H1 (cell line): ENCODE measurements at regions not wholly inside any gene's neighbourhood (a gene's known extent, or its start where the extent isn't known, plus 50 kb on each side); places are given as distances from the start of the nearest gene placed in this dataset.

ENCODE experiments used
- CTCF ChIA-PET: fragments of 300-600 bp; sonication (Branson Sonifier 250); formaldehyde crosslinking; loops from one replicate; lab custom pipeline; 2021; ENCODE audit not compliant: partially characterized antibody; lab: Charles Lee
- POLR2A ChIA-PET: fragments of 300-600 bp; sonication (Branson Sonifier 250); formaldehyde crosslinking; loops from one replicate; lab custom pipeline; 2021; ENCODE audit warnings: inconsistent platforms; ENCODE audit not compliant: partially characterized antibody; lab: Charles Lee
- DNase-seq, 2 experiments: peaks; one replicate each; pipeline versions ENCODE4 v3.0.0 to v3.0.0-alpha.2; 2010 to 2022; ENCODE audit warnings: low spot score in 2 of 2, low read depth in 1 of 2, mixed read lengths in 1 of 2
- FAIRE-seq: peaks from 2 replicates; lab custom pipeline; 2011; peaks lifted over from hg19 to GRCh38; lab: Jason Lieb, UNC
- H2AFZ ChIP-seq: 2 replicates; pipeline ENCODE4 v1.8.1; 2012; ENCODE audit warnings: low read length, inconsistent platforms
- H2AK5ac ChIP-seq: 2 replicates; pipeline ENCODE4 v1.6.1; 2013; ENCODE audit warnings: low read depth, low read length
- H2BK120ac ChIP-seq: replicated peaks from 2 replicates; pipeline ENCODE3; 2013; ENCODE audit warnings: low read depth, low read length, inconsistent platforms
- H2BK12ac ChIP-seq: 2 replicates; pipeline ENCODE4 v1.6.1; 2013; ENCODE audit warnings: low read depth, low read length
- H2BK15ac ChIP-seq: 2 replicates; pipeline ENCODE4 v1.6.1; 2013; ENCODE audit warnings: low read length
- H2BK20ac ChIP-seq: 2 replicates; pipeline ENCODE4 v1.6.1; 2013; ENCODE audit warnings: low read length
- H2BK5ac ChIP-seq: 2 replicates; pipeline ENCODE4 v1.6.1; 2013; ENCODE audit warnings: low read depth, low read length
- H3K14ac ChIP-seq: 2 replicates; pipeline ENCODE4 v1.6.1; 2013; ENCODE audit warnings: inconsistent platforms; ENCODE audit not compliant: insufficient read length
- H3K18ac ChIP-seq: 2 replicates; pipeline ENCODE4 v1.6.1; 2013; ENCODE audit warnings: low read length; ENCODE audit errors: extremely low read depth
- H3K23ac ChIP-seq: 2 replicates; pipeline ENCODE4 v1.6.1; 2013; ENCODE audit warnings: inconsistent platforms; ENCODE audit not compliant: insufficient read length
- H3K23me2 ChIP-seq: 2 replicates; pipeline ENCODE4 v1.6.1; 2013; ENCODE audit warnings: low read depth, low read length
- H3K27ac ChIP-seq: 2 replicates; pipeline ENCODE4 v1.6.1; 2011; ENCODE audit warnings: low read depth, low read length, inconsistent platforms
- H3K27me3 ChIP-seq, 4 experiments: replicated peaks in 1 of 4; 1 replicate in 1 of 4; 2 replicates in 3 of 4; pipeline versions ENCODE4 v1.6.1 to v1.8.1; 2011 to 2013; ENCODE audit warnings: low read length in 3 of 4, mild to moderate bottlenecking in 3 of 4, inconsistent platforms in 2 of 4, mixed read lengths in 2 of 4, moderate library complexity in 1 of 4; ENCODE audit not compliant: control insufficient read depth in 3 of 4, insufficient read depth in 3 of 4; ENCODE audit errors: extremely low read depth in 1 of 4
- H3K36me3 ChIP-seq, 4 experiments: 2 replicates each; pipeline versions ENCODE4 v1.6.1 to v1.8.1; 2011 to 2013; ENCODE audit warnings: mild to moderate bottlenecking in 4 of 4, low read length in 3 of 4, moderate library complexity in 2 of 4, control low read depth in 1 of 4, inconsistent platforms in 1 of 4; ENCODE audit not compliant: insufficient read depth in 4 of 4, control insufficient read depth in 2 of 4
- H3K4ac ChIP-seq: replicated peaks from 2 replicates; pipeline ENCODE3; 2013; ENCODE audit warnings: low read length, low read depth, mixed read lengths, inconsistent platforms; ENCODE audit not compliant: insufficient read length
- H3K4me1 ChIP-seq, 4 experiments: replicated peaks in 1 of 4; 1 replicate in 1 of 4; 2 replicates in 3 of 4; pipeline versions ENCODE4 v1.6.1 to v1.8.1; 2011 to 2013; ENCODE audit warnings: low read length in 3 of 4, inconsistent platforms in 2 of 4, mixed read lengths in 1 of 4; ENCODE audit not compliant: insufficient read depth in 4 of 4, control insufficient read depth in 3 of 4
- H3K4me2 ChIP-seq, 2 experiments: 2 replicates each; pipeline versions ENCODE4 v1.6.1 to v1.8.1; 2011 to 2013; ENCODE audit warnings: low read depth in 2 of 2, low read length in 2 of 2, control low read depth in 1 of 2, inconsistent platforms in 1 of 2, mild to moderate bottlenecking in 1 of 2; ENCODE audit not compliant: insufficient read depth in 1 of 2
- H3K4me3 ChIP-seq, 4 experiments: fragments of 200-600, 300-600 bp in 1 of 4; sonication (generic), shearing (Covaris generic), sonication (Bioruptor Twin) in 1 of 4; 2 replicates each; pipeline versions ENCODE4 v1.5.1 to v1.8.1; 2011 to 2016; ENCODE audit warnings: low read length in 4 of 4, low read depth in 3 of 4, control low read depth in 2 of 4, inconsistent platforms in 2 of 4, mild to moderate bottlenecking in 2 of 4, mixed read lengths in 1 of 4, moderate library complexity in 1 of 4; ENCODE audit not compliant: insufficient read depth in 2 of 4; ENCODE audit errors: extremely low read depth in 1 of 4
- H3K56ac ChIP-seq: replicated peaks from 2 replicates; pipeline ENCODE3; 2013; ENCODE audit warnings: low read depth, mild to moderate bottlenecking, mixed read lengths, low read length, inconsistent platforms; ENCODE audit not compliant: insufficient read length
- H3K79me1 ChIP-seq: 2 replicates; pipeline ENCODE4 v1.6.1; 2013; ENCODE audit warnings: low read depth, low read length, control low read depth
- H3K79me2 ChIP-seq, 2 experiments: 2 replicates each; pipeline versions ENCODE4 v1.6.1 to v1.8.1; 2012 to 2013; ENCODE audit warnings: low read length in 2 of 2, mild to moderate bottlenecking in 2 of 2, inconsistent platforms in 1 of 2; ENCODE audit not compliant: insufficient read depth in 2 of 2, control insufficient read depth in 1 of 2
- H3K9ac ChIP-seq, 4 experiments: replicated peaks in 1 of 4; 1 replicate in 1 of 4; 2 replicates in 3 of 4; pipeline versions ENCODE4 v1.6.1 to v1.8.1; 2011 to 2013; ENCODE audit warnings: low read depth in 3 of 4, low read length in 3 of 4, control low read depth in 2 of 4, mild to moderate bottlenecking in 2 of 4, moderate library complexity in 2 of 4, inconsistent platforms in 1 of 4; ENCODE audit errors: extremely low read depth in 1 of 4
- H3K9me3 ChIP-seq, 2 experiments: 2 replicates each; pipeline versions ENCODE4 v1.6.1 to v1.8.1; 2012 to 2013; ENCODE audit warnings: mild to moderate bottlenecking in 2 of 2, moderate library complexity in 2 of 2, control low read depth in 1 of 2, inconsistent platforms in 1 of 2, low read depth in 1 of 2, low read length in 1 of 2, mixed read lengths in 1 of 2; ENCODE audit not compliant: insufficient read depth in 2 of 2
- H4K20me1 ChIP-seq, 2 experiments: replicated peaks in 1 of 2; 2 replicates each; pipeline versions ENCODE3 to v1.8.1; 2011 to 2013; ENCODE audit warnings: inconsistent platforms in 2 of 2, low read length in 2 of 2, mild to moderate bottlenecking in 1 of 2; ENCODE audit not compliant: insufficient read depth in 2 of 2, control insufficient read depth in 1 of 2
- H4K5ac ChIP-seq: 2 replicates; pipeline ENCODE4 v1.6.1; 2013; ENCODE audit warnings: low read length, low read depth, mixed read lengths, inconsistent platforms; ENCODE audit not compliant: insufficient read length
- H4K8ac ChIP-seq: 2 replicates; pipeline ENCODE4 v1.8.0; 2013; ENCODE audit warnings: mild to moderate bottlenecking, moderate library complexity, low read length, inconsistent platforms; ENCODE audit not compliant: insufficient read depth; ENCODE audit errors: extremely low read depth
- H4K91ac ChIP-seq: replicated peaks from 2 replicates; pipeline ENCODE3; 2013; ENCODE audit warnings: low read length, mixed read lengths, inconsistent platforms; ENCODE audit not compliant: insufficient read length
- GTF2F1 ChIP-seq: IDR thresholded peaks from 2 replicates; pipeline ENCODE4 v1.6.1; 2012; ENCODE audit warnings: low read depth, low read length, improper control_type of control experiment, borderline replicate concordance
- POU5F1 ChIP-seq: IDR thresholded peaks from 2 replicates; pipeline ENCODE4 v1.6.1; 2011; ENCODE audit warnings: low read depth, mild to moderate bottlenecking, low read length, moderate library complexity
- SAP30 ChIP-seq: fragments of 300-600 bp; sonication (generic); IDR thresholded peaks from 2 replicates; pipeline ENCODE4 v1.7.1; 2012; ENCODE audit warnings: low read length, moderate library complexity, mild to moderate bottlenecking, inconsistent platforms; ENCODE audit not compliant: insufficient read depth, insufficient replicate concordance
- TAF1 ChIP-seq: IDR thresholded peaks from 2 replicates; pipeline ENCODE4 v1.6.1; 2011; ENCODE audit warnings: mild to moderate bottlenecking, low read depth, low read length
- TAF7 ChIP-seq: optimal IDR thresholded peaks from 2 replicates; pipeline ENCODE3; 2011; ENCODE audit warnings: low read depth, mild to moderate bottlenecking, inconsistent platforms, low read length, moderate library complexity, borderline replicate concordance
- WGBS, 2 experiments: shearing (Covaris generic) in 1 of 2; methylation state at CpG; one replicate each; pipeline versions ENCODE4 v1.1.6 to v1.1.7; 2013 to 2015; ENCODE audit warnings: low lambda C conversion rate in 2 of 2, mixed read lengths in 2 of 2, inconsistent platforms in 1 of 2, low coverage in 1 of 2, missing lambda C conversion rate in 1 of 2; ENCODE audit not compliant: insufficient replicate concordance in 2 of 2, insufficient coverage in 1 of 2, insufficient read length in 1 of 2; ENCODE audit errors: extremely low coverage in 1 of 2, missing lambda C conversion rate in 1 of 2; 5-methylcytosine and 5-hydroxymethylcytosine counted together

DNA sequence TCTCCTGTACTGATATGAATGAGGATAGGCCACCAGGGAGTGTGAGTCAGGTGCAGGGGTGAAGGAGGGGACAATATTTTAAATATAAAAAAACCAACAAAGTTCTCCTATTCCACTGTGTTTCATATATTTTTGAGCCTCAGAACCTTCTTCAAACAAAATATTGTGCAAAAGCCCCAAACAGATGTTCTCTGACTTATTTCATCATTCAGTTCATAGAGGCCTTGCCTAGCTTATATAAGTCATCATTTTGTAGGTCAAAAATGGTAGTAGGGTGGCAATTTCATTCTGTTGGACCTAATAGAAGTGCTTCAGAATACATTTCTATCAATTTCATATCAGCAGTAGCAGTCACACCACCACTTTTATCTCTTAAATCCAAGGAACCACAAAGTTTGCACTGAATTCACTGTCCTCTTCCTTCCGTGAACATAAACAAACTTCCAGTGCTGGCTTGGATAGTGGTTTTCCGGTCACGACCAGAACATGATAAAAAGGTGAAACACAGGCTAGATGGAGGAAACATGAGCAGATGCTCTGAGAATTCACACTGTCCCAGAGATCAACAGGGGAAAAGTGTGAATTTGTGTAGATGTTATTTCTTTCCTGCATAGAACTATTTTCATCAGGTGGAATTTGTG is 99.1 kb downstream of the EN1 start:
- Histone ChIP-seq H4K20me1 (no peaks in the 10 kb centered on the region), H3K4me1 (peaks cover 0 to 4% (median 0%) of the 10 kb centered on the region in 4 experiments; a peak in 1 of 7 replicates), H3K27me3 (no peaks in the 10 kb centered on the region), H3K9me3 (peaks cover 20 to 23% of the 10 kb centered on the region in 2 experiments), H3K27ac (no peak overlapping the region), H3K14ac (no peak overlapping the region), H3K4me3 (no peak overlapping the region), H3K18ac (no peak overlapping the region), H2BK120ac (no peak overlapping the region), H3K36me3 (peaks cover 0 to 3% (median 0%) of the 10 kb centered on the region in 4 experiments; a peak in 1 of 8 replicates), H2BK15ac (no peak overlapping the region)
- WGBS, 2 experiments: 93% methylated on average over 3 of the region's 3 CpGs; no CpG with 5 or more reads in 1 of the 2 experiments
- TF ChIP-seq POU5F1 (no peak), TAF7 (no peak), GTF2F1 (no peak), TAF1 (no peak), SAP30 (no peak)
- TF ChIP-seq, all 59 proteins: peak for 0
- Histone ChIP-seq H2BK12ac (no peak overlapping the region), H4K5ac (no peak overlapping the region), H3K23ac (no peak overlapping the region), H3K79me1 (no peaks in the 10 kb centered on the region), H4K8ac (no peak overlapping the region), H3K56ac (no peak overlapping the region), H3K4me2 (no peak overlapping the region), H2BK5ac (no peak overlapping the region), H3K79me2 (no peaks in the 10 kb centered on the region), H2AFZ (no peak overlapping the region), H3K9ac (no peak overlapping the region), H4K91ac (no peak overlapping the region), H3K4ac (no peak overlapping the region), H2AK5ac (no peak overlapping the region), H2BK20ac (no peak overlapping the region), H3K23me2 (no peaks in the 10 kb centered on the region)
- POLR2A ChIA-PET: no interaction called here
- CTCF ChIA-PET: interaction anchor here (0.6 to 1.2 kb wide), 2 partner anchors 16 to 116 kb away, joined by 3 read pairs; no protein-coding TSS in a partner anchor
- FAIRE-seq: no peak
- DNase-seq: no peak
